HS-27A (cell line): ENCODE measurements at regions not wholly inside any gene's neighbourhood (a gene's known extent, or its start where the extent isn't known, plus 50 kb on each side); places are given as distances from the start of the nearest gene placed in this dataset.
"Not testable (repeated sequence)": the region's sequence is repeated elsewhere in the genome, so short reads cannot be mapped to it uniquely, and the experiment has no call there.

Experiments
- DNase-seq: peaks from one replicate; pipeline ENCODE4 v3.0.0-alpha.2; 2012; ENCODE audit warnings: low read depth, missing footprints

GRCh38 chr3:74273555-74274402, 340.7 kb downstream of the CNTN3 start:
- DNase-seq, result no peak

GRCh38 chr3:74273091-74273490, 341.4 kb downstream of the CNTN3 start:
- DNase-seq, result no peak

- no peak for DNase-seq
Observed at GRCh38 chr3:74271541-74271940, 342.9 kb downstream of the CNTN3 start.

- no peak for DNase-seq
Observed at GRCh38 chr3:74269689-74270088, 344.8 kb downstream of the CNTN3 start.

GRCh38 chr3:74268753-74269152, 345.7 kb downstream of the CNTN3 start:
- no peak for DNase-seq

GRCh38 chr3:74267588-74268184, 346.8 kb downstream of the CNTN3 start:
- DNase-seq, result peak; percentile 1

- no peak for DNase-seq
Observed at GRCh38 chr3:74267131-74267530, 347.3 kb downstream of the CNTN3 start.

GRCh38 chr3:74265069-74265468, 349.4 kb downstream of the CNTN3 start:
- no peak for DNase-seq

- DNase-seq, result no peak
Observed at GRCh38 chr3:74263031-74263430, 351.4 kb downstream of the CNTN3 start.

GRCh38 chr3:74233091-74233490, 381.4 kb downstream of the CNTN3 start:
- no peak for DNase-seq

- no peak for DNase-seq
Observed at GRCh38 chr3:74217467-74217866, 397.0 kb downstream of the CNTN3 start.

GRCh38 chr3:74214286-74214685, 400.2 kb downstream of the CNTN3 start:
- no peak for DNase-seq

- DNase-seq, result no peak
Observed at GRCh38 chr3:74210739-74211138, 403.7 kb downstream of the CNTN3 start.

GRCh38 chr3:74200952-74201351, 413.5 kb downstream of the CNTN3 start:
- no peak for DNase-seq

GRCh38 chr3:74178664-74179063, 435.8 kb downstream of the CNTN3 start:
- DNase-seq, result not testable (repeated sequence)

- no peak for DNase-seq
Observed at GRCh38 chr3:74173090-74173489, 441.4 kb downstream of the CNTN3 start.

GRCh38 chr3:74167926-74168325, 446.5 kb downstream of the CNTN3 start:
- no peak for DNase-seq

GRCh38 chr3:74165211-74165610, 449.2 kb downstream of the CNTN3 start:
- DNase-seq, result no peak

- no peak for DNase-seq
Observed at GRCh38 chr3:74149466-74149865, 465.0 kb downstream of the CNTN3 start.

- DNase-seq, result no peak
Observed at GRCh38 chr3:74145277-74145676, 469.2 kb downstream of the CNTN3 start.

- no peak for DNase-seq
Observed at GRCh38 chr3:74139648-74140047, 474.8 kb downstream of the CNTN3 start.

GRCh38 chr3:74137790-74138189, 476.7 kb downstream of the CNTN3 start:
- no peak for DNase-seq

- no peak for DNase-seq
Observed at GRCh38 chr3:74135808-74136207, 478.7 kb downstream of the CNTN3 start.

GRCh38 chr3:74134831-74135230, 479.6 kb downstream of the CNTN3 start:
- no peak for DNase-seq
